ENCODE measurements at regions not wholly inside any gene's neighbourhood (a gene's known extent, or its start where the extent isn't known, plus 50 kb on each side); places are given as distances from the start of the nearest gene placed in this dataset.

- no peak for DNase-seq
These were observed 332.8 kb downstream of the MN1 start for GRCh38 chr22:27468712-27469111.

GRCh38 chr22:27470169-27470772 is 331.3 kb downstream of the MN1 start:
- no peaks in the 10 kb centered on the region for H3K4me1 ChIP-seq

More at GRCh38 chr22:27468712-27469111, 332.8 kb downstream of the MN1 start:
- H3K4me3 ChIP-seq = no peak overlapping the region
- H3K27me3 ChIP-seq = no peaks in the 10 kb centered on the region
- no peaks in the 10 kb centered on the region for H3K4me1 ChIP-seq
- H3K9me3 ChIP-seq = no peaks in the 10 kb centered on the region
- H3K27ac ChIP-seq = peak overlapping the region in 2 of 4 donors; percentile 35 to 58
- TF ChIP-seq CTCF (IDR thresholded peaks at IDR 0.05) (no peak), POLR2A (IDR thresholded peaks at IDR 0.05) (no peak)
- no peaks in the 10 kb centered on the region for H3K36me3 ChIP-seq

GRCh38 chr22:27472975-27473374 is 328.6 kb downstream of the MN1 start:
- H3K9me3 ChIP-seq = no peaks in the 10 kb centered on the region
- H3K4me3 ChIP-seq = no peak overlapping the region
- H3K27me3 ChIP-seq = no peaks in the 10 kb centered on the region
- H3K36me3 ChIP-seq = no peaks in the 10 kb centered on the region
- DNase-seq = no peak
- no peak for TF ChIP-seq POLR2A (IDR thresholded peaks at IDR 0.05)
- TF ChIP-seq CTCF (IDR thresholded peaks at IDR 0.05) = no peak
- no peaks in the 10 kb centered on the region for H3K4me1 ChIP-seq
- no peak overlapping the region for H3K27ac ChIP-seq

More at GRCh38 chr22:27470169-27470772, 331.3 kb downstream of the MN1 start:
- Histone ChIP-seq H3K27ac (no peak overlapping the region), H3K9me3 (no peaks in the 10 kb centered on the region), H3K27me3 (no peaks in the 10 kb centered on the region), H3K4me3 (no peak overlapping the region), H3K36me3 (no peaks in the 10 kb centered on the region)
- no peak for DNase-seq
- TF ChIP-seq CTCF (IDR thresholded peaks at IDR 0.05) (no peak), POLR2A (IDR thresholded peaks at IDR 0.05) (no peak)

- H3K27me3 ChIP-seq = no peaks in the 10 kb centered on the region
- H3K4me3 ChIP-seq = no peak overlapping the region
- no peak overlapping the region for H3K27ac ChIP-seq
- TF ChIP-seq POLR2A (IDR thresholded peaks at IDR 0.05) (no peak), CTCF (IDR thresholded peaks at IDR 0.05) (no peak)
- H3K4me1 ChIP-seq = no peaks in the 10 kb centered on the region
- H3K36me3 ChIP-seq = no peaks in the 10 kb centered on the region
- DNase-seq = no peak
- H3K9me3 ChIP-seq = no peaks in the 10 kb centered on the region
These were observed 328.0 kb downstream of the MN1 start for GRCh38 chr22:27473533-27473932.

- no peak for TF ChIP-seq POLR2A (IDR thresholded peaks at IDR 0.05)
- no peak for TF ChIP-seq CTCF (IDR thresholded peaks at IDR 0.05)
- Histone ChIP-seq H3K4me3 (no peak overlapping the region), H3K9me3 (no peaks in the 10 kb centered on the region), H3K4me1 (no peaks in the 10 kb centered on the region), H3K27me3 (no peaks in the 10 kb centered on the region), H3K36me3 (no peaks in the 10 kb centered on the region), H3K27ac (no peak overlapping the region)
- no peak for DNase-seq
These were observed 327.4 kb downstream of the MN1 start for GRCh38 chr22:27474112-27474571.

Measured in Peyer's patch (tissue), 4 donors.